ENCODE measurements at regions not wholly inside any gene's neighbourhood (a gene's known extent, or its start where the extent isn't known, plus 50 kb on each side); places are given as distances from the start of the nearest gene placed in this dataset.
A peak's percentile ranks its signal among the peaks of the same experiment; 100 is the strongest.
"Not testable (repeated sequence)": the region's sequence is repeated elsewhere in the genome, so short reads cannot be mapped to it uniquely, and the experiment has no call there.

- DNase-seq (ENCODE audit: low read depth, low spot score) = peak; percentile 1
Observed at GRCh38 chr3:159229116-159229680, 427.3 kb downstream of the MFSD1 start.

GRCh38 chr3:159232966-159233365 lies 431.1 kb downstream of the MFSD1 start:
- no peak for DNase-seq (ENCODE audit: low read depth, low spot score)

GRCh38 chr3:159233734-159234133 lies 431.9 kb downstream of the MFSD1 start:
- DNase-seq (ENCODE audit: low read depth, low spot score) = no peak

GRCh38 chr3:159234306-159234705 lies 432.5 kb downstream of the MFSD1 start:
- DNase-seq (ENCODE audit: low read depth, low spot score) = no peak

GRCh38 chr3:159236321-159236720 lies 434.5 kb downstream of the MFSD1 start:
- DNase-seq (ENCODE audit: low read depth, low spot score) = no peak

GRCh38 chr3:159237226-159237625 lies 435.4 kb downstream of the MFSD1 start:
- no peak for DNase-seq (ENCODE audit: low read depth, low spot score)

GRCh38 chr3:159238646-159239045 lies 436.8 kb downstream of the MFSD1 start:
- DNase-seq (ENCODE audit: low read depth, low spot score) = no peak

GRCh38 chr3:159239059-159239458 lies 437.2 kb downstream of the MFSD1 start:
- no peak for DNase-seq (ENCODE audit: low read depth, low spot score)

GRCh38 chr3:159244933-159245332 lies 443.1 kb downstream of the MFSD1 start:
- no peak for DNase-seq (ENCODE audit: low read depth, low spot score)

GRCh38 chr3:159245871-159246270 lies 444.0 kb downstream of the MFSD1 start:
- DNase-seq (ENCODE audit: low read depth, low spot score) = no peak

- DNase-seq (ENCODE audit: low read depth, low spot score) = no peak
Observed at GRCh38 chr3:159246385-159246784, 444.5 kb downstream of the MFSD1 start.

GRCh38 chr3:159249472-159250174 lies 447.8 kb downstream of the MFSD1 start:
- no peak for DNase-seq (ENCODE audit: low read depth, low spot score)

- no peak for DNase-seq (ENCODE audit: low read depth, low spot score)
Observed at GRCh38 chr3:159250961-159251360, 449.1 kb downstream of the MFSD1 start.

GRCh38 chr3:159252274-159252673 lies 450.4 kb downstream of the MFSD1 start:
- DNase-seq (ENCODE audit: low read depth, low spot score) = no peak

- no peak for DNase-seq (ENCODE audit: low read depth, low spot score)
Observed at GRCh38 chr3:159252772-159253384, 451.0 kb downstream of the MFSD1 start.

GRCh38 chr3:159253860-159254259 lies 452.0 kb downstream of the MFSD1 start:
- DNase-seq (ENCODE audit: low read depth, low spot score) = no peak

GRCh38 chr3:159257954-159258353 lies 456.1 kb downstream of the MFSD1 start:
- no peak for DNase-seq (ENCODE audit: low read depth, low spot score)

GRCh38 chr3:159258934-159259333 lies 457.1 kb downstream of the MFSD1 start:
- DNase-seq (ENCODE audit: low read depth, low spot score) = no peak

GRCh38 chr3:159260049-159260662 lies 458.3 kb downstream of the MFSD1 start:
- DNase-seq (ENCODE audit: low read depth, low spot score) = peak; percentile 8

GRCh38 chr3:159261333-159261732 lies 459.5 kb downstream of the MFSD1 start:
- not testable (repeated sequence) for DNase-seq (ENCODE audit: low read depth, low spot score)

GRCh38 chr3:159263750-159264553 lies 462.1 kb downstream of the MFSD1 start:
- no peak for DNase-seq (ENCODE audit: low read depth, low spot score)

- no peak for DNase-seq (ENCODE audit: low read depth, low spot score)
Observed at GRCh38 chr3:159265705-159266104, 463.9 kb downstream of the MFSD1 start.
